ENCODE measurements at regions not wholly inside any gene's neighbourhood (a gene's known extent, or its start where the extent isn't known, plus 50 kb on each side); places are given as distances from the start of the nearest gene placed in this dataset.

- DNase-seq = no peak
Measured at GRCh38 chr22:25368271-25368670, 148.8 kb downstream of the CRYBB2 start.

GRCh38 chr22:25369041-25369440, 149.6 kb downstream of the CRYBB2 start:
- DNase-seq = no peak

- no peak for DNase-seq
Measured at GRCh38 chr22:25370322-25370721, 150.9 kb downstream of the CRYBB2 start.

- no peak for DNase-seq
Measured at GRCh38 chr22:25372000-25372595, 152.7 kb downstream of the CRYBB2 start.

- no peak for DNase-seq
Measured at GRCh38 chr22:25373961-25374360, 154.5 kb downstream of the CRYBB2 start.

GRCh38 chr22:25374869-25375268, 155.4 kb downstream of the CRYBB2 start:
- DNase-seq = no peak

GRCh38 chr22:25375683-25376082, 156.2 kb downstream of the CRYBB2 start:
- DNase-seq = no peak

- no peak for DNase-seq
Measured at GRCh38 chr22:25377699-25378098, 158.3 kb downstream of the CRYBB2 start.

GRCh38 chr22:25380122-25380747, 160.8 kb downstream of the CRYBB2 start:
- DNase-seq = no peak

GRCh38 chr22:25382762-25383161, 163.3 kb downstream of the CRYBB2 start:
- DNase-seq = no peak

GRCh38 chr22:25383278-25383820, 163.9 kb downstream of the CRYBB2 start:
- no peak for DNase-seq

GRCh38 chr22:25383892-25384291, 164.5 kb downstream of the CRYBB2 start:
- DNase-seq = no peak

GRCh38 chr22:25386538-25386884, 167.1 kb downstream of the CRYBB2 start:
- DNase-seq = no peak

GRCh38 chr22:25388415-25388814, 169.0 kb downstream of the CRYBB2 start:
- DNase-seq = no peak

- DNase-seq = no peak
Measured at GRCh38 chr22:25388866-25389540, 169.6 kb downstream of the CRYBB2 start.

GRCh38 chr22:25389541-25389919, 170.1 kb downstream of the CRYBB2 start:
- DNase-seq = no peak

GRCh38 chr22:25390297-25391240, 171.1 kb downstream of the CRYBB2 start:
- no peak for DNase-seq

- DNase-seq = no peak
Measured at GRCh38 chr22:25392584-25392983, 171.9 kb upstream of the GRK3 start.

GRCh38 chr22:25393121-25393805, 171.2 kb upstream of the GRK3 start:
- no peak for DNase-seq

- DNase-seq = no peak
Measured at GRCh38 chr22:25395468-25395867, 169.0 kb upstream of the GRK3 start.

GRCh38 chr22:25395915-25396314, 168.6 kb upstream of the GRK3 start:
- DNase-seq = no peak

- DNase-seq = no peak
Measured at GRCh38 chr22:25396615-25397200, 167.8 kb upstream of the GRK3 start.

Data from NCI-H82 (cell line).